OCI-LY7 (cell line): ENCODE measurements at regions not wholly inside any gene's neighbourhood (a gene's known extent, or its start where the extent isn't known, plus 50 kb on each side); places are given as distances from the start of the nearest gene placed in this dataset.

Source experiments
- BruUV-seq: library from RNA; stranded (reverse); fragments of 400-500 nt; replicated peaks from 2 replicates; lab custom pipeline; 2021; lab: Mats Ljungman, UMichigan
- CTCF ChIA-PET: fragments of 300-600 bp; sonication (Branson Sonifier 250); formaldehyde crosslinking; loops from one replicate; lab custom pipeline; 2022; ENCODE audit warnings: antibody characterized with exemption; ENCODE audit not compliant: unreplicated experiment; lab: Charles Lee
- POLR2A ChIA-PET: fragments of 300-600 bp; sonication (Branson Sonifier 250); formaldehyde crosslinking; loops from one replicate; lab custom pipeline; 2022; ENCODE audit warnings: antibody characterized with exemption; lab: Charles Lee
- DNase-seq: peaks from one replicate; pipeline ENCODE4 v3.0.0-alpha.2; 2015; ENCODE audit warnings: low spot score
- H2AFZ ChIP-seq: fragments of 200-600 bp; sonication (generic), shearing (Covaris generic); 2 replicates; pipeline ENCODE4 v1.6.1; 2014; ENCODE audit warnings: mild to moderate bottlenecking, antibody characterized with exemption, low read length, moderate library complexity
- H3K27ac ChIP-seq: fragments of 200-600 bp; sonication (generic); 2 replicates; pipeline ENCODE4 v1.5.1; 2014; ENCODE audit warnings: mixed run types, low read depth, mild to moderate bottlenecking, moderate library complexity, low read length, inconsistent platforms; ENCODE audit not compliant: poor library complexity, severe bottlenecking
- H3K36me3 ChIP-seq: fragments of 200-600 bp; sonication (generic); 2 replicates; pipeline ENCODE4 v1.6.1; 2014; ENCODE audit warnings: mild to moderate bottlenecking, antibody characterized with exemption, low read length, moderate library complexity, mixed read lengths; ENCODE audit not compliant: insufficient read depth
- H3K4me1 ChIP-seq: fragments of 200-600 bp; sonication (generic); 2 replicates; pipeline ENCODE4 v1.5.1; 2014; ENCODE audit warnings: mild to moderate bottlenecking, low read length; ENCODE audit not compliant: insufficient read depth, poor library complexity, severe bottlenecking
- H3K4me2 ChIP-seq: fragments of 200-600 bp; sonication (generic); 2 replicates; pipeline ENCODE4 v1.6.1; 2014; ENCODE audit warnings: mild to moderate bottlenecking, low read length
- H3K4me3 ChIP-seq: fragments of 200-600 bp; sonication (generic); 2 replicates; pipeline ENCODE4 v1.5.1; 2014; ENCODE audit warnings: mild to moderate bottlenecking, low read depth, low read length; ENCODE audit not compliant: poor library complexity, severe bottlenecking
- H3K79me2 ChIP-seq: fragments of 200-600 bp; sonication (generic); 2 replicates; pipeline ENCODE4 v1.6.1; 2016; ENCODE audit warnings: low read depth, mild to moderate bottlenecking, low read length, moderate library complexity, mixed read lengths; ENCODE audit not compliant: insufficient read depth
- H3K9me2 ChIP-seq: fragments of 200-600 bp; sonication (generic); 2 replicates; pipeline ENCODE4 v1.6.1; 2016; ENCODE audit warnings: mild to moderate bottlenecking, low read length, mixed read lengths; ENCODE audit not compliant: insufficient read depth
- H3K9me3 ChIP-seq: fragments of 200-600 bp; sonication (generic); 2 replicates; pipeline ENCODE4 v1.6.1; 2014; ENCODE audit warnings: mild to moderate bottlenecking, mixed run types, low read length, mixed read lengths
- H4K20me1 ChIP-seq: fragments of 200-600 bp; sonication (generic); 2 replicates; pipeline ENCODE4 v1.6.1; 2014; ENCODE audit warnings: mild to moderate bottlenecking, antibody characterized with exemption, low read length, moderate library complexity, mixed read lengths; ENCODE audit not compliant: insufficient read depth
- CTCF ChIP-seq: fragments of 200-600 bp; sonication (generic); conservative IDR thresholded peaks from 2 replicates; pipeline ENCODE4 v1.5.1; 2014; ENCODE audit warnings: mild to moderate bottlenecking, antibody characterized with exemption, low read length, moderate library complexity, mixed read lengths
- EZH2phosphoT487 ChIP-seq: fragments of 200-600 bp; sonication (generic); IDR thresholded peaks from 2 replicates; pipeline ENCODE4 v1.6.1; 2018; ENCODE audit warnings: low read depth, borderline replicate concordance, mild to moderate bottlenecking, mixed run types, antibody characterized with exemption, low read length, moderate library complexity, mixed read lengths
- intact Hi-C: fragments of 100-400 bp; cut with micrococcal nuclease; formaldehyde crosslinking; loops from one replicate; pipeline ENCODE4 v1.10.0; 2022; ENCODE audit not compliant: unreplicated experiment

GRCh38 chr11:19557720-19558140, 154.9 kb upstream of the NAV2 start:
- Histone ChIP-seq H3K36me3 (no peaks in the 10 kb centered on the region), H2AFZ (no peak overlapping the region), H3K4me1 (no peaks in the 10 kb centered on the region), H3K27ac (no peak overlapping the region), H3K9me3 (no peaks in the 10 kb centered on the region), H3K4me3 (no peak overlapping the region), H3K4me2 (no peak overlapping the region), H3K9me2 (no peaks in the 10 kb centered on the region), H3K79me2 (no peaks in the 10 kb centered on the region), H4K20me1 (no peaks in the 10 kb centered on the region)
- ChIA-PET CTCF (interaction anchor here (0.6 kb wide), 1 partner anchor 293 kb away, joined by 3 read pairs; no protein-coding TSS in a partner anchor), POLR2A (no interaction called here)
- BruUV-seq = no TSS peak
- no peak for TF ChIP-seq EZH2phosphoT487
- peak; percentile 91 for TF ChIP-seq CTCF
- DNase-seq = peak; percentile 67
- intact Hi-C loops = loop anchor here (1.0 kb wide), 1 partner anchor 246 kb away; no protein-coding TSS in a partner anchor

- Histone ChIP-seq H3K27ac (no peak overlapping the region), H3K4me1 (no peaks in the 10 kb centered on the region), H3K4me3 (no peak overlapping the region), H3K9me2 (no peaks in the 10 kb centered on the region), H4K20me1 (no peaks in the 10 kb centered on the region), H2AFZ (no peak overlapping the region), H3K79me2 (no peaks in the 10 kb centered on the region), H3K4me2 (no peak overlapping the region), H3K36me3 (no peaks in the 10 kb centered on the region), H3K9me3 (no peaks in the 10 kb centered on the region)
- no peak for DNase-seq
- no TSS peak for BruUV-seq
- ChIA-PET POLR2A (no interaction called here), CTCF (interaction anchor here (0.6 kb wide), 1 partner anchor 293 kb away, joined by 3 read pairs; no protein-coding TSS in a partner anchor)
- TF ChIP-seq EZH2phosphoT487 = no peak
- TF ChIP-seq CTCF = no peak
- intact Hi-C loops = loop anchor here (1.0 kb wide), 1 partner anchor 246 kb away; no protein-coding TSS in a partner anchor
Measured at GRCh38 chr11:19557185-19557584, 155.5 kb upstream of the NAV2 start.

GRCh38 chr11:19555266-19555665, 157.4 kb upstream of the NAV2 start:
- no peaks in the 10 kb centered on the region for H4K20me1 ChIP-seq
- H3K9me3 ChIP-seq = no peaks in the 10 kb centered on the region
- no TSS peak for BruUV-seq
- no peak overlapping the region for H3K27ac ChIP-seq
- H3K9me2 ChIP-seq = no peaks in the 10 kb centered on the region
- H3K4me1 ChIP-seq = no peaks in the 10 kb centered on the region
- DNase-seq = no peak
- H3K79me2 ChIP-seq = no peaks in the 10 kb centered on the region
- intact Hi-C loops = no loop called here
- H2AFZ ChIP-seq = no peak overlapping the region
- ChIA-PET POLR2A (interaction anchor here (0.7 kb wide), 1 partner anchor 115 kb away, joined by 3 read pairs; no protein-coding TSS in a partner anchor), CTCF (no interaction called here)
- no peak overlapping the region for H3K4me3 ChIP-seq
- H3K4me2 ChIP-seq = no peak overlapping the region
- TF ChIP-seq EZH2phosphoT487 (no peak), CTCF (no peak)
- no peaks in the 10 kb centered on the region for H3K36me3 ChIP-seq
